H1 (cell line): ENCODE measurements at regions not wholly inside any gene's neighbourhood (a gene's known extent, or its start where the extent isn't known, plus 50 kb on each side); places are given as distances from the start of the nearest gene placed in this dataset.

Experiments used
- CTCF ChIA-PET: fragments of 300-600 bp; sonication (Branson Sonifier 250); formaldehyde crosslinking; loops from one replicate; lab custom pipeline; 2021; ENCODE audit not compliant: partially characterized antibody; lab: Charles Lee
- POLR2A ChIA-PET: fragments of 300-600 bp; sonication (Branson Sonifier 250); formaldehyde crosslinking; loops from one replicate; lab custom pipeline; 2021; ENCODE audit warnings: inconsistent platforms; ENCODE audit not compliant: partially characterized antibody; lab: Charles Lee
- DNase-seq, 2 experiments: peaks; one replicate each; pipeline versions ENCODE4 v3.0.0 to v3.0.0-alpha.2; 2010 to 2022; ENCODE audit warnings: low spot score in 2 of 2, low read depth in 1 of 2, mixed read lengths in 1 of 2
- FAIRE-seq: peaks from 2 replicates; lab custom pipeline; 2011; peaks lifted over from hg19 to GRCh38; lab: Jason Lieb, UNC
- H2AFZ ChIP-seq: 2 replicates; pipeline ENCODE4 v1.8.1; 2012; ENCODE audit warnings: low read length, inconsistent platforms
- H2AK5ac ChIP-seq: 2 replicates; pipeline ENCODE4 v1.6.1; 2013; ENCODE audit warnings: low read depth, low read length
- H2BK120ac ChIP-seq: replicated peaks from 2 replicates; pipeline ENCODE3; 2013; ENCODE audit warnings: low read depth, low read length, inconsistent platforms
- H2BK12ac ChIP-seq: 2 replicates; pipeline ENCODE4 v1.6.1; 2013; ENCODE audit warnings: low read depth, low read length
- H2BK15ac ChIP-seq: 2 replicates; pipeline ENCODE4 v1.6.1; 2013; ENCODE audit warnings: low read length
- H2BK20ac ChIP-seq: 2 replicates; pipeline ENCODE4 v1.6.1; 2013; ENCODE audit warnings: low read length
- H2BK5ac ChIP-seq: 2 replicates; pipeline ENCODE4 v1.6.1; 2013; ENCODE audit warnings: low read depth, low read length
- H3K14ac ChIP-seq: 2 replicates; pipeline ENCODE4 v1.6.1; 2013; ENCODE audit warnings: inconsistent platforms; ENCODE audit not compliant: insufficient read length
- H3K18ac ChIP-seq: 2 replicates; pipeline ENCODE4 v1.6.1; 2013; ENCODE audit warnings: low read length; ENCODE audit errors: extremely low read depth
- H3K23ac ChIP-seq: 2 replicates; pipeline ENCODE4 v1.6.1; 2013; ENCODE audit warnings: inconsistent platforms; ENCODE audit not compliant: insufficient read length
- H3K23me2 ChIP-seq: 2 replicates; pipeline ENCODE4 v1.6.1; 2013; ENCODE audit warnings: low read depth, low read length
- H3K27ac ChIP-seq: 2 replicates; pipeline ENCODE4 v1.6.1; 2011; ENCODE audit warnings: low read depth, low read length, inconsistent platforms
- H3K27me3 ChIP-seq, 4 experiments: replicated peaks in 1 of 4; 1 replicate in 1 of 4; 2 replicates in 3 of 4; pipeline versions ENCODE4 v1.6.1 to v1.8.1; 2011 to 2013; ENCODE audit warnings: low read length in 3 of 4, mild to moderate bottlenecking in 3 of 4, inconsistent platforms in 2 of 4, mixed read lengths in 2 of 4, moderate library complexity in 1 of 4; ENCODE audit not compliant: control insufficient read depth in 3 of 4, insufficient read depth in 3 of 4; ENCODE audit errors: extremely low read depth in 1 of 4
- H3K36me3 ChIP-seq, 4 experiments: 2 replicates each; pipeline versions ENCODE4 v1.6.1 to v1.8.1; 2011 to 2013; ENCODE audit warnings: mild to moderate bottlenecking in 4 of 4, low read length in 3 of 4, moderate library complexity in 2 of 4, control low read depth in 1 of 4, inconsistent platforms in 1 of 4; ENCODE audit not compliant: insufficient read depth in 4 of 4, control insufficient read depth in 2 of 4
- H3K4ac ChIP-seq: replicated peaks from 2 replicates; pipeline ENCODE3; 2013; ENCODE audit warnings: low read length, low read depth, mixed read lengths, inconsistent platforms; ENCODE audit not compliant: insufficient read length
- H3K4me1 ChIP-seq, 4 experiments: replicated peaks in 1 of 4; 1 replicate in 1 of 4; 2 replicates in 3 of 4; pipeline versions ENCODE4 v1.6.1 to v1.8.1; 2011 to 2013; ENCODE audit warnings: low read length in 3 of 4, inconsistent platforms in 2 of 4, mixed read lengths in 1 of 4; ENCODE audit not compliant: insufficient read depth in 4 of 4, control insufficient read depth in 3 of 4
- H3K4me2 ChIP-seq, 2 experiments: 2 replicates each; pipeline versions ENCODE4 v1.6.1 to v1.8.1; 2011 to 2013; ENCODE audit warnings: low read depth in 2 of 2, low read length in 2 of 2, control low read depth in 1 of 2, inconsistent platforms in 1 of 2, mild to moderate bottlenecking in 1 of 2; ENCODE audit not compliant: insufficient read depth in 1 of 2
- H3K4me3 ChIP-seq, 4 experiments: fragments of 200-600, 300-600 bp in 1 of 4; sonication (generic), shearing (Covaris generic), sonication (Bioruptor Twin) in 1 of 4; 2 replicates each; pipeline versions ENCODE4 v1.5.1 to v1.8.1; 2011 to 2016; ENCODE audit warnings: low read length in 4 of 4, low read depth in 3 of 4, control low read depth in 2 of 4, inconsistent platforms in 2 of 4, mild to moderate bottlenecking in 2 of 4, mixed read lengths in 1 of 4, moderate library complexity in 1 of 4; ENCODE audit not compliant: insufficient read depth in 2 of 4; ENCODE audit errors: extremely low read depth in 1 of 4
- H3K56ac ChIP-seq: replicated peaks from 2 replicates; pipeline ENCODE3; 2013; ENCODE audit warnings: low read depth, mild to moderate bottlenecking, mixed read lengths, low read length, inconsistent platforms; ENCODE audit not compliant: insufficient read length
- H3K79me1 ChIP-seq: 2 replicates; pipeline ENCODE4 v1.6.1; 2013; ENCODE audit warnings: low read depth, low read length, control low read depth
- H3K79me2 ChIP-seq, 2 experiments: 2 replicates each; pipeline versions ENCODE4 v1.6.1 to v1.8.1; 2012 to 2013; ENCODE audit warnings: low read length in 2 of 2, mild to moderate bottlenecking in 2 of 2, inconsistent platforms in 1 of 2; ENCODE audit not compliant: insufficient read depth in 2 of 2, control insufficient read depth in 1 of 2
- H3K9ac ChIP-seq, 4 experiments: replicated peaks in 1 of 4; 1 replicate in 1 of 4; 2 replicates in 3 of 4; pipeline versions ENCODE4 v1.6.1 to v1.8.1; 2011 to 2013; ENCODE audit warnings: low read depth in 3 of 4, low read length in 3 of 4, control low read depth in 2 of 4, mild to moderate bottlenecking in 2 of 4, moderate library complexity in 2 of 4, inconsistent platforms in 1 of 4; ENCODE audit errors: extremely low read depth in 1 of 4
- H3K9me3 ChIP-seq, 2 experiments: 2 replicates each; pipeline versions ENCODE4 v1.6.1 to v1.8.1; 2012 to 2013; ENCODE audit warnings: mild to moderate bottlenecking in 2 of 2, moderate library complexity in 2 of 2, control low read depth in 1 of 2, inconsistent platforms in 1 of 2, low read depth in 1 of 2, low read length in 1 of 2, mixed read lengths in 1 of 2; ENCODE audit not compliant: insufficient read depth in 2 of 2
- H4K20me1 ChIP-seq, 2 experiments: replicated peaks in 1 of 2; 2 replicates each; pipeline versions ENCODE3 to v1.8.1; 2011 to 2013; ENCODE audit warnings: inconsistent platforms in 2 of 2, low read length in 2 of 2, mild to moderate bottlenecking in 1 of 2; ENCODE audit not compliant: insufficient read depth in 2 of 2, control insufficient read depth in 1 of 2
- H4K5ac ChIP-seq: 2 replicates; pipeline ENCODE4 v1.6.1; 2013; ENCODE audit warnings: low read length, low read depth, mixed read lengths, inconsistent platforms; ENCODE audit not compliant: insufficient read length
- H4K8ac ChIP-seq: 2 replicates; pipeline ENCODE4 v1.8.0; 2013; ENCODE audit warnings: mild to moderate bottlenecking, moderate library complexity, low read length, inconsistent platforms; ENCODE audit not compliant: insufficient read depth; ENCODE audit errors: extremely low read depth
- H4K91ac ChIP-seq: replicated peaks from 2 replicates; pipeline ENCODE3; 2013; ENCODE audit warnings: low read length, mixed read lengths, inconsistent platforms; ENCODE audit not compliant: insufficient read length
- FOSL1 ChIP-seq: IDR thresholded peaks from 2 replicates; pipeline ENCODE4 v1.6.1; 2011; ENCODE audit warnings: mild to moderate bottlenecking, low read depth, low read length, moderate library complexity; ENCODE audit not compliant: insufficient read depth
- GABPA ChIP-seq: IDR thresholded peaks from 2 replicates; pipeline ENCODE4 v1.6.1; 2011; ENCODE audit warnings: mild to moderate bottlenecking, low read length, moderate library complexity, borderline replicate concordance; ENCODE audit not compliant: insufficient read depth
- KDM1A ChIP-seq: fragments of 200-600, 300-600 bp; sonication (generic); IDR thresholded peaks from 2 replicates; pipeline ENCODE4 v1.7.1; 2016; ENCODE audit warnings: mild to moderate bottlenecking, low read length, borderline replicate concordance
- KDM5A ChIP-seq: fragments of 200-600 bp; IDR thresholded peaks from 2 replicates; pipeline ENCODE4 v1.7.1; 2012; ENCODE audit warnings: mild to moderate bottlenecking, low read length, inconsistent platforms, mixed read lengths
- RXRA ChIP-seq: IDR thresholded peaks from 2 replicates; pipeline ENCODE4 v1.6.1; 2011; ENCODE audit warnings: low read depth, mild to moderate bottlenecking, low read length, moderate library complexity; ENCODE audit not compliant: insufficient read depth
- WGBS, 2 experiments: shearing (Covaris generic) in 1 of 2; methylation state at CpG; one replicate each; pipeline versions ENCODE4 v1.1.6 to v1.1.7; 2013 to 2015; ENCODE audit warnings: low lambda C conversion rate in 2 of 2, mixed read lengths in 2 of 2, inconsistent platforms in 1 of 2, low coverage in 1 of 2, missing lambda C conversion rate in 1 of 2; ENCODE audit not compliant: insufficient replicate concordance in 2 of 2, insufficient coverage in 1 of 2, insufficient read length in 1 of 2; ENCODE audit errors: extremely low coverage in 1 of 2, missing lambda C conversion rate in 1 of 2; 5-methylcytosine and 5-hydroxymethylcytosine counted together
- TF ChIP-seq, protein P1 (sequence below), 3 experiments: IDR thresholded peaks; 1 replicate in 2 of 3; 2 replicates in 1 of 3; pipeline versions ENCODE4 v1.5.1 to v1.6.1; 2011; ENCODE audit warnings: low read length in 3 of 3, mild to moderate bottlenecking in 3 of 3, inconsistent platforms in 2 of 3, low read depth in 1 of 3, moderate library complexity in 1 of 3; ENCODE audit not compliant: insufficient read depth in 1 of 3; ENCODE audit errors: control extremely low read depth in 1 of 3

- no peak overlapping the region for H3K4me3 ChIP-seq
These were observed 80.1 kb upstream of the ROBO1 start for GRCh38 chr3:79847928-79848327.

More at GRCh38 chr3:79847928-79848327, 80.1 kb upstream of the ROBO1 start:
- no peaks in the 10 kb centered on the region for H4K20me1 ChIP-seq
- POLR2A ChIA-PET = no interaction called here
- H3K4me2 ChIP-seq = no peak overlapping the region
- no peaks in the 10 kb centered on the region for H3K23me2 ChIP-seq
- no peaks in the 10 kb centered on the region for H3K79me1 ChIP-seq
- no peaks in the 10 kb centered on the region for H3K9me3 ChIP-seq
- H2BK15ac ChIP-seq = no peak overlapping the region
- no peak for TF ChIP-seq RXRA
- TF ChIP-seq KDM5A = no peak
- TF ChIP-seq, protein P1, sequence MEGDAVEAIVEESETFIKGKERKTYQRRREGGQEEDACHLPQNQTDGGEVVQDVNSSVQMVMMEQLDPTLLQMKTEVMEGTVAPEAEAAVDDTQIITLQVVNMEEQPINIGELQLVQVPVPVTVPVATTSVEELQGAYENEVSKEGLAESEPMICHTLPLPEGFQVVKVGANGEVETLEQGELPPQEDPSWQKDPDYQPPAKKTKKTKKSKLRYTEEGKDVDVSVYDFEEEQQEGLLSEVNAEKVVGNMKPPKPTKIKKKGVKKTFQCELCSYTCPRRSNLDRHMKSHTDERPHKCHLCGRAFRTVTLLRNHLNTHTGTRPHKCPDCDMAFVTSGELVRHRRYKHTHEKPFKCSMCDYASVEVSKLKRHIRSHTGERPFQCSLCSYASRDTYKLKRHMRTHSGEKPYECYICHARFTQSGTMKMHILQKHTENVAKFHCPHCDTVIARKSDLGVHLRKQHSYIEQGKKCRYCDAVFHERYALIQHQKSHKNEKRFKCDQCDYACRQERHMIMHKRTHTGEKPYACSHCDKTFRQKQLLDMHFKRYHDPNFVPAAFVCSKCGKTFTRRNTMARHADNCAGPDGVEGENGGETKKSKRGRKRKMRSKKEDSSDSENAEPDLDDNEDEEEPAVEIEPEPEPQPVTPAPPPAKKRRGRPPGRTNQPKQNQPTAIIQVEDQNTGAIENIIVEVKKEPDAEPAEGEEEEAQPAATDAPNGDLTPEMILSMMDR (IDR thresholded peaks at IDR 0.05; ENCODE audit: control extremely low read depth in 1 of 3, insufficient read depth in 1 of 3, low read depth in 1 of 3, low read length in 3 of 3) = no peak
- TF ChIP-seq KDM1A = no peak
- no peak for TF ChIP-seq FOSL1
- TF ChIP-seq GABPA = no peak
- H2BK20ac ChIP-seq = no peak overlapping the region
- no peak overlapping the region for H4K8ac ChIP-seq
- H3K56ac ChIP-seq = no peak overlapping the region
- H3K4me1 ChIP-seq = no peaks in the 10 kb centered on the region
- H3K18ac ChIP-seq = no peak overlapping the region
- no peak overlapping the region for H3K23ac ChIP-seq
- no peak overlapping the region for H3K9ac ChIP-seq
- CTCF ChIA-PET = interaction anchor here (0.7 to 0.9 kb wide), 2 partner anchors 12 to 311 kb away, joined by 3 read pairs; no protein-coding TSS in a partner anchor
- H3K14ac ChIP-seq = no peak overlapping the region
- no peak overlapping the region for H2BK12ac ChIP-seq
- H2AK5ac ChIP-seq = no peak overlapping the region
- no peak overlapping the region for H2AFZ ChIP-seq
- H3K4ac ChIP-seq = no peak overlapping the region
- H3K27me3 ChIP-seq = no peaks in the 10 kb centered on the region
- H3K27ac ChIP-seq = no peak overlapping the region
- no peak for FAIRE-seq
- H3K36me3 ChIP-seq = no peaks in the 10 kb centered on the region
- no peak overlapping the region for H2BK120ac ChIP-seq
- no peak overlapping the region for H4K91ac ChIP-seq
- DNase-seq = no peak
- H2BK5ac ChIP-seq = no peak overlapping the region
- 63% methylated on average over 3 of the region's 3 CpGs; no CpG with 5 or more reads in 1 of the 2 experiments for WGBS, 2 experiments
- H3K79me2 ChIP-seq = no peaks in the 10 kb centered on the region
- no peak overlapping the region for H4K5ac ChIP-seq
